ENCODE measurements at regions not wholly inside any gene's neighbourhood (a gene's known extent, or its start where the extent isn't known, plus 50 kb on each side); places are given as distances from the start of the nearest gene placed in this dataset.

GRCh38 chr6:166747644-166748595 is 120.9 kb upstream of the RPS6KA2 start:
- DNase-seq: peak; percentile 56

- no peak for DNase-seq
These were observed 119.0 kb upstream of the RPS6KA2 start for GRCh38 chr6:166745801-166746668.

- DNase-seq: no peak
These were observed 117.4 kb upstream of the RPS6KA2 start for GRCh38 chr6:166744223-166745134.

GRCh38 chr6:166743406-166744222 is 116.6 kb upstream of the RPS6KA2 start:
- no peak for DNase-seq

- no peak for DNase-seq
These were observed 115.9 kb upstream of the RPS6KA2 start for GRCh38 chr6:166742981-166743380.

GRCh38 chr6:166739976-166740318 is 112.9 kb upstream of the RPS6KA2 start:
- no peak for DNase-seq

- no peak for DNase-seq
These were observed 112.3 kb upstream of the RPS6KA2 start for GRCh38 chr6:166739117-166739975.

- DNase-seq: no peak
These were observed 111.5 kb upstream of the RPS6KA2 start for GRCh38 chr6:166738386-166739116.

GRCh38 chr6:166737261-166737660 is 110.2 kb upstream of the RPS6KA2 start:
- DNase-seq: no peak

- no peak for DNase-seq
These were observed 109.6 kb upstream of the RPS6KA2 start for GRCh38 chr6:166736634-166737033.

GRCh38 chr6:166733900-166734299 is 106.8 kb upstream of the RPS6KA2 start:
- DNase-seq: no peak

- DNase-seq: no peak
These were observed 102.6 kb upstream of the RPS6KA2 start for GRCh38 chr6:166729658-166730057.

GRCh38 chr6:166728884-166729530 is 102.0 kb upstream of the RPS6KA2 start:
- DNase-seq: no peak

GRCh38 chr6:166726201-166726600 is 99.2 kb upstream of the RPS6KA2 start:
- DNase-seq: no peak

- DNase-seq: no peak
These were observed 98.5 kb upstream of the RPS6KA2 start for GRCh38 chr6:166725571-166725970.

GRCh38 chr6:166724576-166724975 is 97.5 kb upstream of the RPS6KA2 start:
- DNase-seq: no peak

- DNase-seq: no peak
These were observed 95.7 kb upstream of the RPS6KA2 start for GRCh38 chr6:166722785-166723184.

- DNase-seq: no peak
These were observed 94.5 kb upstream of the RPS6KA2 start for GRCh38 chr6:166721576-166721975.

- no peak for DNase-seq
These were observed 93.8 kb upstream of the RPS6KA2 start for GRCh38 chr6:166720856-166721255.

- DNase-seq: no peak
These were observed 92.0 kb upstream of the RPS6KA2 start for GRCh38 chr6:166719019-166719418.

Measured in NCI-H526 treated with DMSO at 0.1 percent for 48 hours (cell line).